Panc1 (cell line): ENCODE measurements at regions not wholly inside any gene's neighbourhood (a gene's known extent, or its start where the extent isn't known, plus 50 kb on each side); places are given as distances from the start of the nearest gene placed in this dataset.

ENCODE experiments used
- ATAC-seq: fragments of 200-7000 bp; cut with Tn5 transposase; 2 replicates; pipeline ENCODE4 v1.9.1; 2020; ENCODE audit warnings: mild to moderate bottlenecking, moderate library complexity
- BruUV-seq: library from RNA; stranded (reverse); fragments of 400-500 nt; replicated peaks from 2 replicates; lab custom pipeline; 2021; lab: Mats Ljungman, UMichigan
- CTCF ChIA-PET: fragments of 300-600 bp; sonication (Branson Sonifier 250); formaldehyde crosslinking; loops from one replicate; lab custom pipeline; 2022; ENCODE audit warnings: antibody characterized with exemption; lab: Charles Lee
- POLR2A ChIA-PET: fragments of 300-600 bp; sonication (Branson Sonifier 250); formaldehyde crosslinking; loops from one replicate; lab custom pipeline; 2022; ENCODE audit warnings: antibody characterized with exemption; lab: Charles Lee
- DNase-seq: peaks from one replicate; pipeline ENCODE4 v3.0.0-alpha.2; 2010; ENCODE audit warnings: low read depth, low spot score
- H3K27ac ChIP-seq: 2 replicates; pipeline ENCODE4 v1.5.1; 2011; ENCODE audit warnings: mild to moderate bottlenecking, low read length, inconsistent platforms
- H3K27me3 ChIP-seq: fragments of 200-500 bp; sonication (Bioruptor generic); 2 replicates; pipeline ENCODE4 v1.6.0; 2014; ENCODE audit warnings: low read length, inconsistent platforms; ENCODE audit not compliant: control insufficient read depth, insufficient read depth
- H3K36me3 ChIP-seq: fragments of 200-500 bp; sonication (Bioruptor generic); 2 replicates; pipeline ENCODE4 v1.5.1; 2014; ENCODE audit warnings: inconsistent platforms, mild to moderate bottlenecking, low read length, moderate library complexity; ENCODE audit not compliant: control insufficient read depth, insufficient read depth
- H3K4me1 ChIP-seq: 2 replicates; pipeline ENCODE4 v1.5.1; 2011; ENCODE audit warnings: inconsistent platforms, mild to moderate bottlenecking, low read length, moderate library complexity; ENCODE audit not compliant: control insufficient read depth, insufficient read depth
- H3K4me3 ChIP-seq, 2 experiments: 2 replicates each; pipeline ENCODE4 v1.5.1; 2011 to 2012; ENCODE audit warnings: low read depth in 2 of 2, low read length in 2 of 2, mild to moderate bottlenecking in 2 of 2, inconsistent platforms in 1 of 2, moderate library complexity in 1 of 2
- H3K9me3 ChIP-seq: fragments of 200-500 bp; sonication (Bioruptor generic); 2 replicates; pipeline ENCODE4 v1.5.1; 2014; ENCODE audit warnings: low read depth, mild to moderate bottlenecking, inconsistent platforms, low read length, moderate library complexity; ENCODE audit not compliant: control insufficient read depth, insufficient read depth
- CTCF ChIP-seq: fragments of 450-650 bp; IDR thresholded peaks from 2 replicates; pipeline ENCODE4 v1.5.1; 2017; ENCODE audit warnings: mild to moderate bottlenecking
- POLR2AphosphoS5 ChIP-seq: IDR thresholded peaks from 2 replicates; pipeline ENCODE4 v1.6.1; 2012; ENCODE audit warnings: mild to moderate bottlenecking, low read depth, low read length, moderate library complexity
- SIN3A ChIP-seq: IDR thresholded peaks from 2 replicates; pipeline ENCODE4 v1.6.1; 2012; ENCODE audit warnings: low read depth, mild to moderate bottlenecking, low read length, moderate library complexity, borderline replicate concordance; ENCODE audit not compliant: insufficient read depth
- TCF7L2 ChIP-seq: IDR thresholded peaks from 2 replicates; pipeline ENCODE4 v1.6.1; 2011; ENCODE audit warnings: mild to moderate bottlenecking, low read depth, low read length, inconsistent platforms
- in situ Hi-C: cut with HindIII; loops from 2 replicates; pipeline ENCODE4 v1.10.0; 2016; ENCODE audit warnings: low sequenced_read_pairs, low pct_unique_long_range_greater_than_20kb
- intact Hi-C: fragments of 100-400 bp; cut with micrococcal nuclease; formaldehyde crosslinking; loops from one replicate; pipeline ENCODE4 v1.10.0; 2022; ENCODE audit not compliant: unreplicated experiment
- TF ChIP-seq, protein P1 (sequence below), 2 experiments: IDR thresholded peaks; 2 replicates each; pipeline ENCODE4 v1.6.1; 2011 to 2012; ENCODE audit warnings: low read depth in 2 of 2, control low read depth in 1 of 2, low read length in 1 of 2, mild to moderate bottlenecking in 1 of 2, moderate library complexity in 1 of 2; ENCODE audit not compliant: insufficient read depth in 1 of 2

DNA sequence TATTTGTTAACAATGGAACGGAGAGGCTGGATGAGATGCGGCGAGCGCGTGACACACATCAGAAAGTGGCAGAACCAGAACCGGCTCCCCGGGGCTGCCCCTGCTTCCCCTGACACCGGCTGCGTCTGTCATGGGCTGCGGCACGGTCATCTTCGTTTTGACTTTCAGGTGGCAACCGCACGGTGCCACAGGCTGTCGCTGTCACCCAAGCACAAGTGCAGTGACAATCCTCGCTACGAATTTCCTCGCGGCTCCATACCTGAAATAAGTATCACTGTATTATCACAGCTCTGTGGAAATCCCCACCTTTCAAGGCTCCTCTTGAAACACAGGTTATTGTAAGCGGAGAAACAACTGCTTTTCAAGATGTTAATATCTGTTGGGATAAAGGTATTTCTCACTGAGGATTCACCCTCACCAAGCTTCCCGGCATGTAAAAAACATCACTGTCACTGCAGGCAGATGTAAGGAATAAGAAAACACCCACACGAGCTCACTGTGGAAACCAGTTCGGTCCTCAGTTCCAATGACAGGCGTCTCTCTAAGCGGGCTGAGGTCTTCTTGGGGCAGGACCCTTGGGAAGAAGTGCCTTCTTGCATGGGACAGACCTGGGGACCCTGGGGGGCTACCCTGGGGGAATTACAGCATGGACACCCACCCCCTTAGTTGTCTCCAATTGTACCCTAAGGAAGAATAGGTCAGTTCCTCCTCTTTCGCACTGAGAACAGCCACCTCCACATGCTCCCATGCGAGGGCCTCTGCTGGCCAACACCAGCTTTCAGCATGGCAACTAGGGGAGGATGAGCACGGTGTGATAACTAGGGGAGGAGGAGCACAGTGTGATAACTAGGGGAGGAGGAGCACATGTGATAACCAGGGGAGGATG, 86.3 kb downstream of the DACT2 start:
- Histone ChIP-seq H3K27me3 (0 out of 2 replicates have a peak, but pooled peaks cover 2% of the 10 kb centered on the region), H3K4me3 (no peak overlapping the region), H3K36me3 (no peaks in the 10 kb centered on the region), H3K4me1 (no peaks in the 10 kb centered on the region), H3K27ac (no peak overlapping the region), H3K9me3 (no peaks in the 10 kb centered on the region)
- intact Hi-C loops = no loop called here
- in situ Hi-C loops = no loop called here
- TF ChIP-seq TCF7L2 (no peak), SIN3A (no peak), POLR2AphosphoS5 (no peak), CTCF (no peak)
- TF ChIP-seq, protein P1, sequence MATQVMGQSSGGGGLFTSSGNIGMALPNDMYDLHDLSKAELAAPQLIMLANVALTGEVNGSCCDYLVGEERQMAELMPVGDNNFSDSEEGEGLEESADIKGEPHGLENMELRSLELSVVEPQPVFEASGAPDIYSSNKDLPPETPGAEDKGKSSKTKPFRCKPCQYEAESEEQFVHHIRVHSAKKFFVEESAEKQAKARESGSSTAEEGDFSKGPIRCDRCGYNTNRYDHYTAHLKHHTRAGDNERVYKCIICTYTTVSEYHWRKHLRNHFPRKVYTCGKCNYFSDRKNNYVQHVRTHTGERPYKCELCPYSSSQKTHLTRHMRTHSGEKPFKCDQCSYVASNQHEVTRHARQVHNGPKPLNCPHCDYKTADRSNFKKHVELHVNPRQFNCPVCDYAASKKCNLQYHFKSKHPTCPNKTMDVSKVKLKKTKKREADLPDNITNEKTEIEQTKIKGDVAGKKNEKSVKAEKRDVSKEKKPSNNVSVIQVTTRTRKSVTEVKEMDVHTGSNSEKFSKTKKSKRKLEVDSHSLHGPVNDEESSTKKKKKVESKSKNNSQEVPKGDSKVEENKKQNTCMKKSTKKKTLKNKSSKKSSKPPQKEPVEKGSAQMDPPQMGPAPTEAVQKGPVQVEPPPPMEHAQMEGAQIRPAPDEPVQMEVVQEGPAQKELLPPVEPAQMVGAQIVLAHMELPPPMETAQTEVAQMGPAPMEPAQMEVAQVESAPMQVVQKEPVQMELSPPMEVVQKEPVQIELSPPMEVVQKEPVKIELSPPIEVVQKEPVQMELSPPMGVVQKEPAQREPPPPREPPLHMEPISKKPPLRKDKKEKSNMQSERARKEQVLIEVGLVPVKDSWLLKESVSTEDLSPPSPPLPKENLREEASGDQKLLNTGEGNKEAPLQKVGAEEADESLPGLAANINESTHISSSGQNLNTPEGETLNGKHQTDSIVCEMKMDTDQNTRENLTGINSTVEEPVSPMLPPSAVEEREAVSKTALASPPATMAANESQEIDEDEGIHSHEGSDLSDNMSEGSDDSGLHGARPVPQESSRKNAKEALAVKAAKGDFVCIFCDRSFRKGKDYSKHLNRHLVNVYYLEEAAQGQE (IDR thresholded peaks at IDR 0.05; ENCODE audit: insufficient read depth in 1 of 2, low read depth in 2 of 2, low read length in 1 of 2) = no peak
- ChIA-PET POLR2A (interaction anchor here (0.6 kb wide), 1 partner anchor 66 kb away, joined by 12 read pairs; no protein-coding TSS in a partner anchor), CTCF (no interaction called here)
- peak; percentile 76; the same call in 1 of the 2 replicates for ATAC-seq
- no peak for DNase-seq
- BruUV-seq = no TSS peak

DNA sequence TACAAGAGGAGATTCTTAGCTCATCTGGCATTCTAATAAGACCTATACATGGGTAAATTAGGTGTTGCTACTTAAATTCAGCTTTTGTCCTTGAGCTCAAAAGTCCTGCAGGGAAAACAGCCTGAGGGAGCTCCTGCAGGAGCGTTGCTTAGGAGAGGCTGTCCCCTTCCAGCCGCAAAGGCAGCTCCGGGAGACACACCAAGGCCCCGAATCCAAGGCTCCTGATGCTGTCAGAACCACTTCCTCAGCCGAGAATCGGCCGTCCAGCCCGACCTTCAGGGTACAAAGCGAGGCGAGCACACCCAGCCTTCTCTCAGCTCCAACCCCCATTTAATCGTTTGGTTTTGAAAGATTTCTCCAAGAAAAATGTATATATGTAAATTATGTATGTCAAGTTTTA, 87.0 kb downstream of the DACT2 start:
- DNase-seq = no peak
- CTCF ChIA-PET = no interaction called here
- intact Hi-C loops (no loop called here), in situ Hi-C loops (no loop called here)
- ATAC-seq = no peak
- no peaks in the 10 kb centered on the region for H3K4me1 ChIP-seq
- H3K27me3 ChIP-seq = 0 out of 2 replicates have a peak, but pooled peaks cover 2% of the 10 kb centered on the region
- no peaks in the 10 kb centered on the region for H3K36me3 ChIP-seq
- H3K4me3 ChIP-seq = no peak overlapping the region
- no TSS peak for BruUV-seq
- H3K27ac ChIP-seq = no peak overlapping the region
- POLR2A ChIA-PET = no interaction called here
- TF ChIP-seq SIN3A (no peak), POLR2AphosphoS5 (no peak), CTCF (no peak), TCF7L2 (no peak)
- TF ChIP-seq, protein P1 (IDR thresholded peaks at IDR 0.05; ENCODE audit: insufficient read depth in 1 of 2, low read depth in 2 of 2, low read length in 1 of 2) = no peak
- no peaks in the 10 kb centered on the region for H3K9me3 ChIP-seq
